Mucosa of descending colon (tissue), 3 donors: ENCODE measurements at regions not wholly inside any gene's neighbourhood (a gene's known extent, or its start where the extent isn't known, plus 50 kb on each side); places are given as distances from the start of the nearest gene placed in this dataset.

Source experiments
- ATAC-seq: fragments of 200-7000 bp; cut with Tn5 transposase; one replicate; pipeline ENCODE4 v1.9.1; 2020; ENCODE audit warnings: mild to moderate bottlenecking, moderate library complexity
- DNase-seq, 3 donors: peaks; one replicate each; pipeline ENCODE4 v3.0.0-alpha.2; 2020
- H3K36me3 ChIP-seq: fragments of 200-600 bp; one replicate; pipeline ENCODE4 v1.8.0; 2021; ENCODE audit warnings: low read depth, mild to moderate bottlenecking
- H3K4me1 ChIP-seq: fragments of 200-600 bp; one replicate; pipeline ENCODE4 v1.8.0; 2021; ENCODE audit warnings: low read depth, mild to moderate bottlenecking
- H3K4me3 ChIP-seq: fragments of 200-600 bp; one replicate; pipeline ENCODE4 v1.8.0; 2021; ENCODE audit warnings: mild to moderate bottlenecking
- H3K9me3 ChIP-seq: fragments of 200-600 bp; one replicate; pipeline ENCODE4 v1.8.0; 2021; ENCODE audit warnings: mild to moderate bottlenecking
- intact Hi-C, 2 donors: fragments of 100-400 bp; cut with DNase I in 1 of 2; cut with micrococcal nuclease in 1 of 2; formaldehyde crosslinking; loops; one replicate each; pipeline versions ENCODE4 v1.11.0 to v1.11.1; 2022; cut with DNase I, micrococcal nuclease
- TF ChIP-seq, protein P1 (sequence below): fragments of 200-600 bp; IDR thresholded peaks from one replicate; pipeline ENCODE4 v1.8.0; 2022; ENCODE audit warnings: antibody characterized with exemption, mild to moderate bottlenecking
- donor health status: DM: no; HTN: no; CAD: no; lungs with moderate emphysema.
- donor health status: DM: no; HTN: no; CAD: no.
- donor health status: DM: no; HTN: yes; CAD: no.

GRCh38 chr17:77483128-77483598 is 342.4 kb downstream of the SEC14L1 start:
- ATAC-seq = no peak
- H3K36me3 ChIP-seq = peaks cover 8% of the 10 kb centered on the region
- intact Hi-C loops = no loop called here
- no peak overlapping the region for H3K4me3 ChIP-seq
- no peaks in the 10 kb centered on the region for H3K9me3 ChIP-seq
- TF ChIP-seq, protein P1, sequence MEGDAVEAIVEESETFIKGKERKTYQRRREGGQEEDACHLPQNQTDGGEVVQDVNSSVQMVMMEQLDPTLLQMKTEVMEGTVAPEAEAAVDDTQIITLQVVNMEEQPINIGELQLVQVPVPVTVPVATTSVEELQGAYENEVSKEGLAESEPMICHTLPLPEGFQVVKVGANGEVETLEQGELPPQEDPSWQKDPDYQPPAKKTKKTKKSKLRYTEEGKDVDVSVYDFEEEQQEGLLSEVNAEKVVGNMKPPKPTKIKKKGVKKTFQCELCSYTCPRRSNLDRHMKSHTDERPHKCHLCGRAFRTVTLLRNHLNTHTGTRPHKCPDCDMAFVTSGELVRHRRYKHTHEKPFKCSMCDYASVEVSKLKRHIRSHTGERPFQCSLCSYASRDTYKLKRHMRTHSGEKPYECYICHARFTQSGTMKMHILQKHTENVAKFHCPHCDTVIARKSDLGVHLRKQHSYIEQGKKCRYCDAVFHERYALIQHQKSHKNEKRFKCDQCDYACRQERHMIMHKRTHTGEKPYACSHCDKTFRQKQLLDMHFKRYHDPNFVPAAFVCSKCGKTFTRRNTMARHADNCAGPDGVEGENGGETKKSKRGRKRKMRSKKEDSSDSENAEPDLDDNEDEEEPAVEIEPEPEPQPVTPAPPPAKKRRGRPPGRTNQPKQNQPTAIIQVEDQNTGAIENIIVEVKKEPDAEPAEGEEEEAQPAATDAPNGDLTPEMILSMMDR = no peak
- peaks cover 3% of the 10 kb centered on the region for H3K4me1 ChIP-seq
- DNase-seq = no peak

DNA sequence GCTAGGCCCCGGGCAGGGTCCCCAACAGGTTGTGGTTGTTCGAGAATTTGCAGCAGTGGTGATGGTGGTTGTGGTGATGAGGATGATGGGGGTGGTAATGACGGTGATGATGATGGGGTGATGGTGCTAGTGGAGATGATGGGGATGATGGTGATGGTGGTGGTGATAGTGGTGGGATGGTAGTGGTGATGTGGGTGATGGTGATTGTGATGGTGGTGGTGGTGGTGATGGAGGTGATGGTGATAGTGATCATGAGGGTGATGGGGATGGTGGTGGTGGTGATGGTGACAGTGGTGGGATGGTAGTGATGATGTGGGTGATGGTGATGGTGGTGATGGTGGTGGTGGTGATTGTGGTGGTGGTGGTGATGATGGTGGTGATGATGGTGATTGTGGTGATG is 343.3 kb downstream of the SEC14L1 start:
- TF ChIP-seq, protein P1 = no peak
- H3K4me1 ChIP-seq = peaks cover 3% of the 10 kb centered on the region
- ATAC-seq (no peak), DNase-seq (no peak)
- peaks cover 13% of the 10 kb centered on the region for H3K36me3 ChIP-seq
- intact Hi-C loops = no loop called here
- H3K4me3 ChIP-seq = no peak overlapping the region
- H3K9me3 ChIP-seq = no peaks in the 10 kb centered on the region

DNA sequence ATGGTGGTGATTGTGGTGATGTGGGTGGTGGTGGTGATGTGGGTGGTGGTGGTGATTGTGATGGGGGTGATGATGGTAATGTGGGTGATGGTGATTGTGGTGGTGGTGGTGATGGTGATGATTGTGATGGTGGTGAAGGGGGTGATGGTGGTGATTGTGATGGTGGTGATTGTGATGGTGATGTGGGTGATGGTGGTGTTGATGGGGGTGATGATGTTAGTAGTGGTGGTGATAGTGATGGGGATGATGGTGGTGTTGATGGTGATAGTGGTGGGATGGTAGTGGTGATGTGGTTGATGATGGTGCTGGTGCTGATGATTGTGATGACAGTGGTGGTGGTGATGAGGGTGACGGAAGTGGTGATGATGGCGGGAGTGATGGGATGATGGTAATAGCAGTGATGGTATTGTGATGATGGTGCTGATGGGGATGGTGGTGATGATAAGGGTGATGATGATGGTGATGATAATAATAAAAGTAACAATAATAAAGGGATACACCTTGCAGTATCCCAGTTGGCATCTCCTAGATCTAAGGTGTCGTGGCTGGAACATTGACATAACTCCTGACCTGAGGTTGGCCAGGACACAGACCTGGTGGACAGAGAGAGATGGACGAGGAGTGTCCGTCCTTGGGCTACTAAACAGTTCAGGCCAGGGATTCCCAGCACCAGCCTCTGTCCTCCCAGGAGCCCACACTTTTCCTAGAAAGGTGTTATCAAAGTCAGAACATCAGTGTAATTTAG is 344.5 kb downstream of the SEC14L1 start:
- Histone ChIP-seq H3K4me1 (no peaks in the 10 kb centered on the region), H3K36me3 (peaks cover 16% of the 10 kb centered on the region), H3K4me3 (no peak overlapping the region), H3K9me3 (no peaks in the 10 kb centered on the region)
- DNase-seq (peak in 1 of 3 donors; percentile 1), ATAC-seq (no peak)
- TF ChIP-seq, protein P1 = no peak
- intact Hi-C loops = no loop called here

DNA sequence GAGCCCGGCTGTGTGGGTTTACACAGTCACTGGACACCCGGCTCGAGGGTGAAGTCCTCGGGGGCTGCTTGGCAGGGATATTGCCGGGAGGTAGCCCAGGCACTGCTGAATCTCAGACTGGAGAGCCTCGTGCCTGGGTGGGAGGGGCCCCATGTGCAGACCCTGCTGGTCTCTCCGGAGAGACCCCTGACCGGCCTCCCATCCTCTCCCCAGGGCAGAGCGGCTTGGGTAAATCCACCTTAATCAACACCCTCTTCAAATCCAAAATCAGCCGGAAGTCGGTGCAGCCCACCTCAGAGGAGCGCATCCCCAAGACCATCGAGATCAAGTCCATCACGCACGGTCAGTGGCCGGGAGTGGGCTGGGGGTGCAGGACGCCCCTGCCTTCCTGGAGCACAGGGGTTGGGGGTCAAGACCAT is 346.5 kb downstream of the SEC14L1 start:
- peak in 2 of 3 donors; percentile 12 to 40 for DNase-seq
- no peaks in the 10 kb centered on the region for H3K9me3 ChIP-seq
- H3K4me3 ChIP-seq = no peak overlapping the region
- H3K36me3 ChIP-seq = peaks cover 15% of the 10 kb centered on the region
- TF ChIP-seq, protein P1 = no peak
- ATAC-seq = no peak
- no peaks in the 10 kb centered on the region for H3K4me1 ChIP-seq
- intact Hi-C loops = no loop called here

GRCh38 chr17:77487677-77488530 is 347.1 kb downstream of the SEC14L1 start:
- intact Hi-C loops = no loop called here
- no peaks in the 10 kb centered on the region for H3K9me3 ChIP-seq
- no peak for ATAC-seq

More at GRCh38 chr17:77487677-77488530, 347.1 kb downstream of the SEC14L1 start:
- Histone ChIP-seq H3K4me3 (no peak overlapping the region), H3K36me3 (peaks cover 10% of the 10 kb centered on the region), H3K4me1 (no peaks in the 10 kb centered on the region)
- TF ChIP-seq, protein P1 = no peak
- DNase-seq = peak in 2 of 3 donors; percentile 16 to 34
